Neural cell (in vitro differentiated cells): ENCODE measurements at regions not wholly inside any gene's neighbourhood (a gene's known extent, or its start where the extent isn't known, plus 50 kb on each side); places are given as distances from the start of the nearest gene placed in this dataset.

ENCODE experiments used
- H2AFZ ChIP-seq: fragments of 200-600, 300-800 bp; sonication (generic), shearing (Covaris generic); 2 replicates; pipeline ENCODE4 v1.6.0; 2014; ENCODE audit warnings: low read depth, mild to moderate bottlenecking, antibody characterized with exemption, low read length, moderate library complexity
- H3F3A ChIP-seq: fragments of 200-600 bp; shearing (Covaris generic); 2 replicates; pipeline ENCODE4 v1.6.1; 2016; ENCODE audit warnings: mild to moderate bottlenecking, moderate library complexity, mixed read lengths, antibody characterized with exemption, low read length; ENCODE audit not compliant: insufficient read depth, poor library complexity, severe bottlenecking
- H3K27ac ChIP-seq: fragments of 200-600, 300-800 bp; sonication (generic), shearing (Covaris generic); 2 replicates; pipeline ENCODE4 v1.5.1; 2014; ENCODE audit warnings: mild to moderate bottlenecking, low read length, moderate library complexity
- H3K27me3 ChIP-seq: fragments of 300-800, 200-600 bp; sonication (generic), shearing (Covaris generic); 2 replicates; pipeline ENCODE4 v1.6.0; 2014; ENCODE audit warnings: mild to moderate bottlenecking, low read depth, low read length, moderate library complexity; ENCODE audit not compliant: insufficient read depth
- H3K36me3 ChIP-seq: fragments of 300-800, 200-600 bp; sonication (generic), shearing (Covaris generic); 2 replicates; pipeline ENCODE4 v1.5.1; 2014; ENCODE audit warnings: mild to moderate bottlenecking, antibody characterized with exemption, low read length, moderate library complexity; ENCODE audit not compliant: insufficient read depth
- H3K4me2 ChIP-seq: fragments of 300-800, 200-600 bp; sonication (generic), shearing (Covaris generic); 2 replicates; pipeline ENCODE4 v1.6.0; 2014; ENCODE audit warnings: mild to moderate bottlenecking, low read length
- H3K4me3 ChIP-seq: fragments of 300-800, 200-600 bp; sonication (generic), shearing (Covaris generic); 2 replicates; pipeline ENCODE4 v1.5.1; 2014; ENCODE audit warnings: mild to moderate bottlenecking, low read length, moderate library complexity
- H3K79me2 ChIP-seq: fragments of 200-600 bp; shearing (Covaris generic); replicated peaks from 2 replicates; pipeline ENCODE4 v1.6.0; 2014; ENCODE audit warnings: mild to moderate bottlenecking, low read length, moderate library complexity; ENCODE audit not compliant: insufficient read depth
- H3K9ac ChIP-seq: fragments of 300-800, 200-600 bp; sonication (generic), shearing (Covaris generic); 2 replicates; pipeline ENCODE4 v1.6.1; 2016; ENCODE audit warnings: mild to moderate bottlenecking, low read length, mixed read lengths
- H3K9me2 ChIP-seq: fragments of 200-600 bp; shearing (Covaris generic); 2 replicates; pipeline ENCODE4 v1.6.1; 2016; ENCODE audit warnings: mild to moderate bottlenecking, low read length, mixed read lengths; ENCODE audit not compliant: insufficient read depth
- H3K9me3 ChIP-seq: fragments of 200-600, 300-800 bp; sonication (generic), shearing (Covaris generic); 2 replicates; pipeline ENCODE4 v1.6.1; 2016; ENCODE audit warnings: mild to moderate bottlenecking, mixed run types, low read length, moderate library complexity, mixed read lengths
- H4K20me1 ChIP-seq: fragments of 200-600 bp; shearing (Covaris generic); 2 replicates; pipeline ENCODE4 v1.6.1; 2016; ENCODE audit warnings: mild to moderate bottlenecking, mixed run types; ENCODE audit not compliant: insufficient read depth
- CTCF ChIP-seq: fragments of 450-650 bp; IDR thresholded peaks from 2 replicates; pipeline ENCODE4 v1.5.1; 2014; ENCODE audit warnings: antibody characterized with exemption, mild to moderate bottlenecking, moderate library complexity; ENCODE audit not compliant: poor library complexity, severe bottlenecking
- EP300 ChIP-seq: fragments of 450-650 bp; conservative IDR thresholded peaks from 2 replicates; pipeline ENCODE4 v1.6.1; 2014; ENCODE audit warnings: antibody characterized with exemption, mild to moderate bottlenecking, moderate library complexity; ENCODE audit not compliant: poor library complexity, severe bottlenecking
- EZH2 ChIP-seq: fragments of 200-600, 300-800 bp; shearing (Covaris generic), sonication (generic); IDR thresholded peaks from 2 replicates; pipeline ENCODE4 v1.6.1; 2014; ENCODE audit warnings: antibody characterized with exemption, low read length, borderline replicate concordance, mild to moderate bottlenecking; ENCODE audit not compliant: insufficient read depth, poor library complexity, severe bottlenecking
- MXI1 ChIP-seq: fragments of 450-650 bp; conservative IDR thresholded peaks from 2 replicates; pipeline ENCODE4 v1.6.1; 2014; ENCODE audit warnings: antibody characterized with exemption, mild to moderate bottlenecking; ENCODE audit not compliant: poor library complexity, severe bottlenecking
- POLR2AphosphoS5 ChIP-seq: IDR thresholded peaks from 2 replicates; pipeline ENCODE4 v1.6.1; 2012
- RAD21 ChIP-seq: fragments of 450-650 bp; conservative IDR thresholded peaks from 2 replicates; pipeline ENCODE4 v1.6.1; 2014; ENCODE audit warnings: antibody characterized with exemption, mild to moderate bottlenecking, moderate library complexity
- REST ChIP-seq: IDR thresholded peaks from 2 replicates; pipeline ENCODE4 v1.6.1; 2012; ENCODE audit warnings: borderline replicate concordance
- SMC3 ChIP-seq: fragments of 450-650 bp; conservative IDR thresholded peaks from 2 replicates; pipeline ENCODE4 v1.6.1; 2014; ENCODE audit warnings: antibody characterized with exemption, mild to moderate bottlenecking, moderate library complexity; ENCODE audit not compliant: poor library complexity
- TAF1 ChIP-seq: IDR thresholded peaks from 2 replicates; pipeline ENCODE4 v1.6.1; 2012; ENCODE audit warnings: low read depth

GRCh38 chr2:41026613-41027012, 574.7 kb upstream of the SLC8A1 start:
- no peaks in the 10 kb centered on the region for H3K9me3 ChIP-seq
- H4K20me1 ChIP-seq = no peaks in the 10 kb centered on the region
- H3K79me2 ChIP-seq = no peaks in the 10 kb centered on the region
- H3K4me2 ChIP-seq = no peak overlapping the region
- H2AFZ ChIP-seq = no peak overlapping the region
- no peak overlapping the region for H3K4me3 ChIP-seq
- no peaks in the 10 kb centered on the region for H3K36me3 ChIP-seq
- TF ChIP-seq EZH2 = no peak
- TF ChIP-seq REST = no peak
- no peak for TF ChIP-seq POLR2AphosphoS5
- TF ChIP-seq CTCF = no peak
- TF ChIP-seq SMC3 = no peak
- TF ChIP-seq EP300 = no peak
- TF ChIP-seq TAF1 = no peak
- TF ChIP-seq MXI1 = no peak
- TF ChIP-seq RAD21 = no peak
- H3K9me2 ChIP-seq = no peaks in the 10 kb centered on the region
- no peak overlapping the region for H3K27ac ChIP-seq
- H3F3A ChIP-seq = no peaks in the 10 kb centered on the region
- no peak overlapping the region for H3K9ac ChIP-seq
- no peaks in the 10 kb centered on the region for H3K27me3 ChIP-seq

- no peaks in the 10 kb centered on the region for H3K27me3 ChIP-seq
- TF ChIP-seq TAF1 = no peak
These were observed 575.2 kb upstream of the SLC8A1 start for GRCh38 chr2:41027095-41027494.

GRCh38 chr2:41031282-41031681, 579.4 kb upstream of the SLC8A1 start:
- H4K20me1 ChIP-seq = no peaks in the 10 kb centered on the region
- no peaks in the 10 kb centered on the region for H3K9me2 ChIP-seq
- H3K27ac ChIP-seq = no peak overlapping the region
- H3K4me3 ChIP-seq = no peak overlapping the region
- TF ChIP-seq TAF1 (no peak), REST (no peak), RAD21 (no peak), EP300 (no peak), MXI1 (no peak), SMC3 (no peak), EZH2 (no peak), POLR2AphosphoS5 (no peak), CTCF (no peak)
- H3K9ac ChIP-seq = no peak overlapping the region
- no peak overlapping the region for H3K4me2 ChIP-seq
- no peaks in the 10 kb centered on the region for H3K36me3 ChIP-seq
- H3K79me2 ChIP-seq = no peaks in the 10 kb centered on the region
- no peak overlapping the region for H2AFZ ChIP-seq
- H3K27me3 ChIP-seq = no peaks in the 10 kb centered on the region
- no peaks in the 10 kb centered on the region for H3K9me3 ChIP-seq
- H3F3A ChIP-seq = no peaks in the 10 kb centered on the region

More at GRCh38 chr2:41027095-41027494, 575.2 kb upstream of the SLC8A1 start:
- no peaks in the 10 kb centered on the region for H3F3A ChIP-seq
- no peaks in the 10 kb centered on the region for H3K79me2 ChIP-seq
- no peak overlapping the region for H2AFZ ChIP-seq
- H3K9me2 ChIP-seq = no peaks in the 10 kb centered on the region
- no peak overlapping the region for H3K9ac ChIP-seq
- no peaks in the 10 kb centered on the region for H3K9me3 ChIP-seq
- no peaks in the 10 kb centered on the region for H3K36me3 ChIP-seq
- no peak overlapping the region for H3K27ac ChIP-seq
- H3K4me3 ChIP-seq = no peak overlapping the region
- no peak overlapping the region for H3K4me2 ChIP-seq
- H4K20me1 ChIP-seq = no peaks in the 10 kb centered on the region
